ENCODE measurements at regions not wholly inside any gene's neighbourhood (a gene's known extent, or its start where the extent isn't known, plus 50 kb on each side); places are given as distances from the start of the nearest gene placed in this dataset.
"Not testable (repeated sequence)": the region's sequence is repeated elsewhere in the genome, so short reads cannot be mapped to it uniquely, and the experiment has no call there.

DNA sequence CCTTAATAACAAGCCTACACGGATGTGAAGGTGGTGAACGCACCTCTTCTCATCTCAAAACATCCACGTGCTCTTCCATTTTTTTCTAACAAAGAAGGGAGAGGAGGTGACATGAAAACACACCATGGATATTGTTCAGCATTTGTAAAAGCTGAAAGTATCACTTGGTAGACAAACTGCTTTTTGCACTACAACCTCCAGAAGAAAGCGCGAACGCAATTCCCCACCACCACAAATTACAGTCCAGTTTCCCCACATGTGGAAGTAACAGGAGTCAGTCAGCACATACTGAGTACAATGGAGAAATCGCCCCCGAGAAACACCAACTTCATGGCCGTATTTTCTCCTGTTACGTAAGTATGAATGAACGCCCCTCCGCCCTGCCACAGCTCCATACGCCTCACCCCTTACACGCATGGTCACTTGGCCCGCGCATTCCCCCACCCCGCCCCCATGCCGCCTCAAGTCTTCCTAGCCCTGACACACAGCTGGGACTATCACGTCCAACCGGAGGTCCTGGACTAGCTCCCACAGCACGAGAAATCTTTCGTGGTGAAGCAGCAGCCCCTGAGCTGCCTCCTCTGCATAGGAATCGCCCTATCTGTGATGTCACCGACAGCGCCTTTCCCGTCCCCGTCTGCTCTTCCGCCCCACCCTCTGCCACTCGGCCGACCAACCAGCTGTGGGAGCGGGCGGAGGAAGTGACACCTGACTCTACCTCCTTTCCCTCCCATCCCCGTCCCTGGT lies 62.4 kb upstream of the NBPF15 start:
- WGBS (ENCODE audit: extremely low coverage, insufficient read length, low lambda C conversion rate): no CpG with 5 or more reads among the region's 33 CpGs
- H3K4me1 ChIP-seq (ENCODE audit: insufficient read depth, low read length); H3K79me2 ChIP-seq (ENCODE audit: insufficient read depth, low read length); H3K4ac ChIP-seq (ENCODE audit: low read depth, low read length); H4K20me1 ChIP-seq (ENCODE audit: control insufficient read depth, insufficient read depth, insufficient read length); H3K27me3 Mint-ChIP-seq (ENCODE audit: low read depth); H3K23me2 ChIP-seq (ENCODE audit: insufficient read length, low read depth, low read length, poor library complexity, severe bottlenecking); H3K23ac ChIP-seq (ENCODE audit: insufficient read length, low read depth, low read length); H2BK15ac ChIP-seq (ENCODE audit: low read depth, low read length); H3K36me3 Mint-ChIP-seq (ENCODE audit: insufficient read depth in 1 of 3, low read depth in 3 of 3); H2AK5ac ChIP-seq (ENCODE audit: insufficient read length, low read length); H3K27ac ChIP-seq (ENCODE audit: insufficient read length, low read depth, low read length); H3K9me3 Mint-ChIP-seq; H3K4me1 Mint-ChIP-seq; H3K9me3 ChIP-seq (ENCODE audit: control insufficient read depth, low read depth, low read length); H2BK20ac ChIP-seq (ENCODE audit: low read depth, low read length, poor library complexity, severe bottlenecking); H3K27me3 ChIP-seq (ENCODE audit: insufficient read depth, low read length); H2BK12ac ChIP-seq (ENCODE audit: insufficient read length, low read depth, low read length); H4K91ac ChIP-seq (ENCODE audit: insufficient read length, low read depth, low read length); H2AFZ ChIP-seq (ENCODE audit: low read length); H3K79me1 ChIP-seq (ENCODE audit: insufficient read depth, low read depth, low read length, poor library complexity, severe bottlenecking): not testable (repeated sequence)
- Histone ChIP-seq H3K9ac (ENCODE audit: extremely low read depth, insufficient read length, low read length) (peak overlapping the region; percentile 97), H4K5ac (ENCODE audit: insufficient read length, low read depth, low read length) (peak overlapping the region; percentile 65), H3K56ac (ENCODE audit: insufficient read length, low read depth, low read length) (peak overlapping the region; percentile 89), H3K18ac (ENCODE audit: insufficient read length, low read depth, low read length) (peak overlapping the region; percentile 100), H3K4me2 (ENCODE audit: insufficient read depth, insufficient read length, low read length) (peak overlapping the region; percentile 53), H4K8ac (replicated peaks; ENCODE audit: insufficient read length, low read depth, low read length) (peak overlapping the region; percentile 92), H2BK5ac (ENCODE audit: insufficient read length, low read length) (peak overlapping the region; percentile 99), H2BK120ac (ENCODE audit: low read depth, low read length, poor library complexity, severe bottlenecking) (peak overlapping the region; percentile 99), H3T11ph (ENCODE audit: low read length) (peak overlapping the region; percentile 99), H3K14ac (ENCODE audit: insufficient read depth, low read length) (peak overlapping the region; percentile 100)
- DNase-seq: peak; percentile 82
- H3K27ac Mint-ChIP-seq: peak overlapping the region; percentile 100
- H3K4me3 Mint-ChIP-seq: peak overlapping the region; percentile 75 to 79

Measured in H9 (cell line).